ENCODE measurements at regions not wholly inside any gene's neighbourhood (a gene's known extent, or its start where the extent isn't known, plus 50 kb on each side); places are given as distances from the start of the nearest gene placed in this dataset.
A peak's percentile ranks its signal among the peaks of the same experiment; 100 is the strongest.
"Not testable (repeated sequence)": the region's sequence is repeated elsewhere in the genome, so short reads cannot be mapped to it uniquely, and the experiment has no call there.

GRCh38 chr20:29443206-29443781 lies 1814.2 kb upstream of the DEFB115 start:
- H3K4ac ChIP-seq (ENCODE audit: low read depth, low read length); H4K8ac ChIP-seq (replicated peaks; ENCODE audit: insufficient read length, low read depth, low read length); H3K4me1 Mint-ChIP-seq; H2BK12ac ChIP-seq (ENCODE audit: insufficient read length, low read depth, low read length); H2AK5ac ChIP-seq (ENCODE audit: insufficient read length, low read length); H2BK15ac ChIP-seq (ENCODE audit: low read depth, low read length); H2BK120ac ChIP-seq (ENCODE audit: low read depth, low read length, poor library complexity, severe bottlenecking); H3K36me3 Mint-ChIP-seq (ENCODE audit: insufficient read depth in 1 of 3, low read depth in 3 of 3); H3K27me3 Mint-ChIP-seq (ENCODE audit: low read depth); H3K4me3 Mint-ChIP-seq; H4K5ac ChIP-seq (ENCODE audit: insufficient read length, low read depth, low read length); H3K23ac ChIP-seq (ENCODE audit: insufficient read length, low read depth, low read length); H3K9me3 ChIP-seq (ENCODE audit: control insufficient read depth, low read depth, low read length); H3K56ac ChIP-seq (ENCODE audit: insufficient read length, low read depth, low read length); H3T11ph ChIP-seq (ENCODE audit: low read length); H3K79me2 ChIP-seq (ENCODE audit: insufficient read depth, low read length); H3K9ac ChIP-seq (ENCODE audit: extremely low read depth, insufficient read length, low read length); H3K23me2 ChIP-seq (ENCODE audit: insufficient read length, low read depth, low read length, poor library complexity, severe bottlenecking); H2AFZ ChIP-seq (ENCODE audit: low read length); H4K20me1 ChIP-seq (ENCODE audit: control insufficient read depth, insufficient read depth, insufficient read length); H2BK5ac ChIP-seq (ENCODE audit: insufficient read length, low read length); H3K79me1 ChIP-seq (ENCODE audit: insufficient read depth, low read depth, low read length, poor library complexity, severe bottlenecking); H3K18ac ChIP-seq (ENCODE audit: insufficient read length, low read depth, low read length); H3K27ac ChIP-seq (ENCODE audit: insufficient read length, low read depth, low read length); H4K91ac ChIP-seq (ENCODE audit: insufficient read length, low read depth, low read length); H3K4me2 ChIP-seq (ENCODE audit: insufficient read depth, insufficient read length, low read length); H3K27me3 ChIP-seq (ENCODE audit: insufficient read depth, low read length); H3K14ac ChIP-seq (ENCODE audit: insufficient read depth, low read length); H2BK20ac ChIP-seq (ENCODE audit: low read depth, low read length, poor library complexity, severe bottlenecking); DNase-seq; H3K27ac Mint-ChIP-seq; H3K4me1 ChIP-seq (ENCODE audit: insufficient read depth, low read length): not testable (repeated sequence)
- no CpG with 5 or more reads among the region's 7 CpGs for WGBS (ENCODE audit: extremely low coverage, insufficient read length, low lambda C conversion rate)
- peaks cover 55 to 59% of the 10 kb centered on the region in 2 experiments for H3K9me3 Mint-ChIP-seq
- peak; percentile 45; the same call in 2 of the 3 replicates for TF ChIP-seq CTCF (conservative IDR thresholded peaks at IDR 0.05)

Data from H9 (cell line).